ENCODE measurements at regions not wholly inside any gene's neighbourhood (a gene's known extent, or its start where the extent isn't known, plus 50 kb on each side); places are given as distances from the start of the nearest gene placed in this dataset.

DNA sequence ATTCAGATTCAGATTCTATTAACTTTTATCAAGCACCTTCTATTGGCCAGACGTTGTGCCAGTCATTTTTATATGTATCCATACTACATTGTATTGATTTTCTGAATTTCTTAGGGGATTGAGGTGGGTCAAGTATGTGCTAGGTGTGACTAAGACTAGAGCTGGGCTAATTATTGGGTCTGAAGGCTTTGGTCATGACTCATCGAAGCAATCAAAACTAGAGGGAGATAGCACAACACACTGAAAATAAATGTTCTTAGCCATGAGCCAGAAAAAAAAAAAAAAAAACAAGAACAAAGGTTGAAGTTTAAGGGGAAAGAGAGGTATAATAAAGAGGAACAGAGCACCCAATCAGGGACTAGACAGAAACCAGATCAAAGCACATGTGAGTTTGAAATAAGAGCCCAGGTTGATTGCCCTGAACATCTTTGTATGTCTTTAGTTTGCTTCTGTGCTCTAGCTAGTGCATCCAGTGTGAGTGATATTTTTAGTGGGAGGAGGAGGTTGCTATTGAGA, 171.6 kb upstream of the FOXP2 start:
- TF ChIP-seq, protein P1, sequence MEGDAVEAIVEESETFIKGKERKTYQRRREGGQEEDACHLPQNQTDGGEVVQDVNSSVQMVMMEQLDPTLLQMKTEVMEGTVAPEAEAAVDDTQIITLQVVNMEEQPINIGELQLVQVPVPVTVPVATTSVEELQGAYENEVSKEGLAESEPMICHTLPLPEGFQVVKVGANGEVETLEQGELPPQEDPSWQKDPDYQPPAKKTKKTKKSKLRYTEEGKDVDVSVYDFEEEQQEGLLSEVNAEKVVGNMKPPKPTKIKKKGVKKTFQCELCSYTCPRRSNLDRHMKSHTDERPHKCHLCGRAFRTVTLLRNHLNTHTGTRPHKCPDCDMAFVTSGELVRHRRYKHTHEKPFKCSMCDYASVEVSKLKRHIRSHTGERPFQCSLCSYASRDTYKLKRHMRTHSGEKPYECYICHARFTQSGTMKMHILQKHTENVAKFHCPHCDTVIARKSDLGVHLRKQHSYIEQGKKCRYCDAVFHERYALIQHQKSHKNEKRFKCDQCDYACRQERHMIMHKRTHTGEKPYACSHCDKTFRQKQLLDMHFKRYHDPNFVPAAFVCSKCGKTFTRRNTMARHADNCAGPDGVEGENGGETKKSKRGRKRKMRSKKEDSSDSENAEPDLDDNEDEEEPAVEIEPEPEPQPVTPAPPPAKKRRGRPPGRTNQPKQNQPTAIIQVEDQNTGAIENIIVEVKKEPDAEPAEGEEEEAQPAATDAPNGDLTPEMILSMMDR (IDR thresholded peaks at IDR 0.05), result no peak
- TF ChIP-seq EZH2phosphoT487 (IDR thresholded peaks at IDR 0.05) (no peak), EZH2 (IDR thresholded peaks at IDR 0.05) (no peak)

All from neural progenitor cell (in vitro differentiated cells).